ENCODE measurements at regions not wholly inside any gene's neighbourhood (a gene's known extent, or its start where the extent isn't known, plus 50 kb on each side); places are given as distances from the start of the nearest gene placed in this dataset.
"Not testable (repeated sequence)": the region's sequence is repeated elsewhere in the genome, so short reads cannot be mapped to it uniquely, and the experiment has no call there.

DNA sequence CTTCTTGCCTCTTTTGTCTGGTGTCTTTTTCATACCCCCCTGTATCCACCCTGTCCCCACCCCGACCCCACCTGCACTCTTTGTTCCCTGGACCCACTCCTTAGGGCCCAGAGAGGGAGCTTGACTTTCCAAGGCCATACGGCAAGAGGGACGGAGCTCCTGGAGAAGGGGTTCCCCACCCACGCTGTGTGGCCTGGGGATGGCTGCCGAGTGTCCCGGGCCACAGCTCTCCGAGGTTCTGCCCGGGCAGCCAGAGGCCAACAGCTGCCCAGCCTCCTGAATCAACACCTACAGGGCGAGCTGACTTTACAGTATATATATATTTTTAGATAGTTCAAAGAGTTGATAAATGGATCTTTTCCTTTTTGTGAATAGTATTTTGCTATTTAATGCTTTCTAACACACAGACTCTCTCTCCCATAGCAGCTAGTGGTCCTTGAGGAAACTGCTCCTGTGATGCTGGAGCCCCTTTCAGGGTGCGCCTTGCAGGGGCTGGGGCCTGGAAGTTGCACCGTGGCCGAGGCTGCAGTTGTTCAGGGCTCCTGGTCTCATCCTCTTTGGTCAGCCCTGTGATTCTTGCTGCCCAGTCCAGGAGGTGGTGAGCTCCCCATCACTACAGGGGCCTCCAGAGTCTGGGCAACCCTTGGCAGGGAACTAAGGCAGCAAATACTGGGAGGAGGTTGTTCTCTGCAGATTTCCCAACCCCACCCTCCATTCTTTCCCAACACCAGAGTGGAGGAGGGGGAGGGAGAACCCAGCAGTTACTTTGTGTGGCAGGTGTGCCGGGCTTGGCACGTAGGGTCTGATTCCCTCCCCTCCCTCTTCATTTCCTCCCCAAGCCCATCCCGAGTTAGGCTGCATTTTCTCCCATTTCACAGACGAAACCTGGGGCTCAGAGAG is 321.6 kb downstream of the PTPRU start:
- DNase-seq, result no peak

GRCh38 chr1:29557066-29557465 is 320.7 kb downstream of the PTPRU start:
- DNase-seq, result no peak

DNA sequence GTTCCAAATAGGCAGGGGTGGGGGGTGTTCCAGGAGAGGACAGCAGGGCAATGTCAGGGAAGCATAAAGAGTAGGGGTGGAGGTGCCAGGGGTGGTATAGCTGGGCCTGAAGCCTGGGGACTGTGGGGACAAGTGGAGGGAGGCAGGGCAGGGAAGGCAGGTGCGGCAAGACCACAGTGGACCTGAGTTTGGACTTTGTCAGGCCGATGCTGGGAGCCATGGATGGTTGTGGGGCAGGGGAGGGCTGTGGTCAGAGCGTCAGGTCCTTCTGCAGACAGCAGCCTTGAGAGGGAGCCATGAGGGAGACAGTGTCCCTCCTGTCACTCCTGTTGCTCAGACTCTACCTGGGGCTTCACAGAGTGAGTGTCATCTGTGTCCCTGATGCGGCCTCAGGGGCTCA is 320.3 kb downstream of the PTPRU start:
- no peak for DNase-seq

GRCh38 chr1:29555043-29555620 is 318.8 kb downstream of the PTPRU start:
- no peak for DNase-seq

GRCh38 chr1:29554208-29554778 is 318.0 kb downstream of the PTPRU start:
- no peak for DNase-seq

DNA sequence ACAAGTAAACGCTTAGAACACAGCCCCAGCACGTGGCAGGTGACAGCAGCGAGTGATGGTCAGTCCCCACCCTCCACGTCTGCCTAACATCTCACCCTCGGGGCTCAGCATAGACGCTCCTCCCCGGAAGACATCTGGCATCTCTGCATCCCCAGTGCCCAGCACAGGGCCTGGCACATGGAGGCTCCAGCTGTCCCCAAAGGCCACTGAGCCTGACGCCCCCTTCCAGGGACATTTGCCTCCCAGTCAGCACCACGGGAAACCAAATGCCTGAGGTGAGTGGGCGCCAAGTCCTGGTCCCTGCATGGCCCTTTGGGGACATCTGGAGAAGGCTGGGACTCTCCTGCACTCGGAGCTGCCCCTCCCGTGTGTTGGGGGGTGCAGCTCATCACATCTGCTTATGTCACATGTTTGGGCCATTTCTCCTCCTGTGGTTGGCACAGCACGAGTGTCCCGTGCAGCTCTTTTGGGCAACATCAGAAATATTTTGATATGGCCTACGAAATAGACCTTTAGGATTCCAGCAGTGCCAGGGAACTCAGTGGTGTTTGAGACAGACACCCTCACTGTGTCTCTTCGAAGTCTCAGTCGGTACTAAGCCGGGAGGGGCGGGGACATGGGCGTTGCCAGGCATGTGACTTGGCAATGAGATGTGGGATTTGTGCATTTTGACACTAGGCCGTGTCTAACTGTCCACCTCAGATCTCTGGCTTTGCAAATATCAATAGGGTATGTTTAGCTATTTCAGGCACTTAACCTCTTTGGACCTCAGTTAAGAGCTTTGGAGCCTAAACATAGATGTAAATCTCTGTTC is 315.0 kb downstream of the PTPRU start:
- DNase-seq, result no peak

- DNase-seq, result no peak
Observed at GRCh38 chr1:29550119-29550841, 314.0 kb downstream of the PTPRU start.

GRCh38 chr1:29549728-29550118 is 313.4 kb downstream of the PTPRU start:
- DNase-seq, result not testable (repeated sequence)

DNA sequence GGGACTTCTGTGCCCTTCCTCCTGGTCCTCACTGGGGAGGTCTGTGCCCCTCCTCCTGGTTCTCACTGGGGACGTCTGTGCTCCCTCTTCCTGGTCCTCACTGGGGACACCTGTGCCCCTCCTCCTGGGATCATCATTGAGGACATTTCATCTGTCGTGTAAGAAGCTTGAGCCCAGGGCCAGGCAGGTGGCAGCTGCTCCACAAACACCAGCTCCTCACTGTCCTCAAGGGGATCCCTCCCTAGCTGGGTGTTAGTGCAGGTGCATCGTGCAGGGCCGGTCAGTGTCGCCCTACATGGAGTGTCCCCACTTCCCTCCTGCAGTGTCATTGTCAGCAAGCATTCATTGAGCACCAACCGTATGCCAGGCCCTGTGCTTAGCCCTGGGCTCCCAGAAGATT is 312.7 kb downstream of the PTPRU start:
- DNase-seq, result no peak

DNA sequence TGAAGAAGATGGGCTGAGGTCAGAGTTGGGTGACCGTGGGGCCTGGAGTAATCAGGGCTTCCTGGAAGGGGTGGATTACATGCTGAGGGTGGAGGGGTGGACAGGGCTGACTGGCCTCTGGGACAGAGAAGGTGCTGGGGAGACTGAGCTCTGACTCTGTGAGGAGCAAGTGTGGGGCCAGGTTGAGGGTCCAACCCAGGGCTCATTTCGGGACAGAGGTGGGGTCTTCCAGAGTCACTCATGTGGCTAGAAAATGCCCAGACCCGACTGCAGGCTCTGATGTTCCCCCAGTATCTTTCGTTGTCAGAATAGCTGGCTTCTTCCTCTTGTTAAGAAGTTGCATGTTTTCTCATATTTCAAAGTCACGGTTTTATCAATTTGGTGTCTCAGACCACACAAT is 311.8 kb downstream of the PTPRU start:
- no peak for DNase-seq

DNA sequence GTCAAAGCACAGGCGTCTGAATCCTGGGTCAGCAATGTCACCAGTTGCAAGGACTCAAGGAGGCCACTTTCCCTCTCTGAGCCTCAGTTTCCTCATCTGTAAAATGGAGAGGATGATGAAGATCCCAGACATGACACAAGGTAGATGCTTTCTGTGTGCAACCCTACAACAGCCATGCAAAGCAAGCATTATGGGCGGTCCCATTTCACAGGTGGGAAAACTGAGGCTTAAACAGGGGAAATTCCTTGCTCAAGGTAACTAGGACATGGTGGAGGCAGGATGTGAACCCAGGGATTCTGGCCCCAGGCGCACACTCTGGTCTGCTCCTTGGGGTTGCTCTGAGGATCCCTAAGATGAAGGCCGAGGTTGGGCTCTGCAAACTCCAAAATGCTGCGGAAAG is 311.0 kb downstream of the PTPRU start:
- no peak for DNase-seq

DNA sequence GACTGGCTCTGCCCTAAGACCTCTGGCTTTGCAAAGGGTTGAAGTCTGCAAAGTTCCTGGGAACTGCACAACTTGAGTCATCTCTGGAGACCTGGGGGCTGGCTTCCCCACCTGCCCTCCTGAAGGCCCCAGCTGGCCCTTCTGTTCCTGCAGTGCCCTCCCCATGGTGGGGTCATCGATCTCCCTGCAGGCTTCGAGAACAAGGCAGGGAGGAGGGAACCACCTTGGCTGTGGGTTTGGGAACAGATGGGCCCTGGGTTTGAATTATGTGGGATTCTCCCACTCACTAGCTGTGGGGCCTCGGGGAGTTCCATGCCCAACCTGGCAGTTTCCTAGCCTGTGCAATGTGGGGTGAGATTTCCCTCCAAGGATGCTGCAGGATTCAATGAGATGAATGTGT is 310.2 kb downstream of the PTPRU start:
- no peak for DNase-seq

DNA sequence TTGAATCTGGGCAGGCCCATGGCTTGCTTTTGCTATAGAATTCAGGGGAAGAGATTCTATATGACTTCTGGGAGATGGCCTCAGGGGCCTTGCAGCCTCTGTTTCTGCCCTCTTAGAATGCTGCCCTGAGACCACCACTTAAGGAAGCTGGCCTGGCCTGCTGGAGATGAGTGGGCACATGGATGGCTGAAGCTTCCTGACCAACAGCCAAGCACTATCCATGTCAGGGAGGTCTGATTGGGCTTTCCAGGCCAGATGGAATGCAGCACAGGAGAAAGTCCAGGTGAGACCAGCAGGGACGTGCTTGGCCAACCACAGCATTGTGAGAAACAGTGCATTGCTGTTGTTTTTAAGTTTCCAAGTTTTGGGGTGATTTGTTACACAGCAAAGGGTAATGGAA is 308.1 kb downstream of the PTPRU start:
- no peak for DNase-seq

GRCh38 chr1:29543586-29543985 is 307.3 kb downstream of the PTPRU start:
- DNase-seq, result no peak

- DNase-seq, result no peak
Observed at GRCh38 chr1:29542548-29542947, 306.2 kb downstream of the PTPRU start.

- DNase-seq, result no peak
Observed at GRCh38 chr1:29541631-29542030, 305.3 kb downstream of the PTPRU start.

- no peak for DNase-seq
Observed at GRCh38 chr1:29540801-29541357, 304.6 kb downstream of the PTPRU start.

- no peak for DNase-seq
Observed at GRCh38 chr1:29539971-29540370, 303.6 kb downstream of the PTPRU start.

- no peak for DNase-seq
Observed at GRCh38 chr1:29538586-29538985, 302.3 kb downstream of the PTPRU start.

- no peak for DNase-seq
Observed at GRCh38 chr1:29532751-29533150, 296.4 kb downstream of the PTPRU start.

- no peak for DNase-seq
Observed at GRCh38 chr1:29532285-29532684, 296.0 kb downstream of the PTPRU start.

GRCh38 chr1:29531596-29531995 is 295.3 kb downstream of the PTPRU start:
- no peak for DNase-seq

Measured in hindlimb muscle (tissue), 1 donor.